ENCODE measurements at regions not wholly inside any gene's neighbourhood (a gene's known extent, or its start where the extent isn't known, plus 50 kb on each side); places are given as distances from the start of the nearest gene placed in this dataset.

- H3K27ac ChIP-seq: no peak overlapping the region
- TF ChIP-seq ZFX (IDR thresholded peaks at IDR 0.05; ENCODE audit: borderline replicate concordance) (no peak), CTCF (IDR thresholded peaks at IDR 0.05) (no peak)
These were observed 451.3 kb downstream of the SHQ1 start for GRCh38 chr3:72396899-72397298.

- no peak overlapping the region for H3K27ac ChIP-seq
- TF ChIP-seq CTCF (IDR thresholded peaks at IDR 0.05) (no peak), ZFX (IDR thresholded peaks at IDR 0.05; ENCODE audit: borderline replicate concordance) (no peak)
These were observed 452.4 kb downstream of the SHQ1 start for GRCh38 chr3:72395776-72396311.

- TF ChIP-seq CTCF (IDR thresholded peaks at IDR 0.05): no peak
- no peak for TF ChIP-seq ZFX (IDR thresholded peaks at IDR 0.05; ENCODE audit: borderline replicate concordance)
These were observed 454.8 kb downstream of the SHQ1 start for GRCh38 chr3:72393455-72393854.

GRCh38 chr3:72391659-72392058 lies 456.6 kb downstream of the SHQ1 start:
- no peak for TF ChIP-seq CTCF (IDR thresholded peaks at IDR 0.05)
- TF ChIP-seq ZFX (IDR thresholded peaks at IDR 0.05; ENCODE audit: borderline replicate concordance): no peak
- H3K27ac ChIP-seq: no peak overlapping the region

More at GRCh38 chr3:72393455-72393854, 454.8 kb downstream of the SHQ1 start:
- H3K27ac ChIP-seq: no peak overlapping the region

- no peak overlapping the region for H3K27ac ChIP-seq
- TF ChIP-seq ZFX (IDR thresholded peaks at IDR 0.05; ENCODE audit: borderline replicate concordance) (no peak), CTCF (IDR thresholded peaks at IDR 0.05) (no peak)
These were observed 457.4 kb downstream of the SHQ1 start for GRCh38 chr3:72390841-72391240.

- H3K27ac ChIP-seq: no peak overlapping the region
- TF ChIP-seq ZFX (IDR thresholded peaks at IDR 0.05; ENCODE audit: borderline replicate concordance) (no peak), CTCF (IDR thresholded peaks at IDR 0.05) (no peak)
These were observed 459.6 kb downstream of the SHQ1 start for GRCh38 chr3:72388644-72389043.

- no peak overlapping the region; the same call in 1 of the 2 replicates for H3K27ac ChIP-seq
- TF ChIP-seq ZFX (IDR thresholded peaks at IDR 0.05; ENCODE audit: borderline replicate concordance) (no peak), CTCF (IDR thresholded peaks at IDR 0.05) (no peak)
These were observed 460.1 kb downstream of the SHQ1 start for GRCh38 chr3:72388117-72388516.
